Hepatocyte (in vitro differentiated cells): ENCODE measurements at regions not wholly inside any gene's neighbourhood (a gene's known extent, or its start where the extent isn't known, plus 50 kb on each side); places are given as distances from the start of the nearest gene placed in this dataset.

Source experiments
- EZH2 ChIP-seq: fragments of 200-600 bp; sonication (generic); IDR thresholded peaks from 2 replicates; pipeline ENCODE4 v1.6.1; 2016; ENCODE audit warnings: antibody characterized with exemption, mild to moderate bottlenecking, borderline replicate concordance
- TF ChIP-seq, protein P1 (sequence below): fragments of 200-600 bp; sonication (generic); IDR thresholded peaks from 2 replicates; pipeline ENCODE4 v1.5.1; 2016; ENCODE audit warnings: antibody characterized with exemption, mild to moderate bottlenecking; ENCODE audit not compliant: poor library complexity

DNA sequence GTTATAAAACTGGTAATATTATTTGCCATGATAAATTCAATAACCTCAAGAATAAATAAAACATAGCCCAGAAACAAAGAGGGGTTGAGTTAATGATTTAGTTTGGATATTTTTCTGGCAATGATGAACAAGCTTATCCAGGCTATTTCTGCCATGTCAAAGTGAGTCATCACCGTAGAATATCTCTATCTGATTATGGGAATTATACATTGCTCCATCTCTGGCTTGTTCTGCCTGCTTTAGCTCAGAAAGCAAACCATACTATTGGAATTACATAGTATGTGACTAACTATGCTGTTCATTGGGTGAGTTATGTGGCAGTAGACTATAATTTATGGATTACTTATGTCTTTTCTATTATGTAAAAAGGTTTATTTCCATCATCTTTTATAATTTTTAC is 680.1 kb upstream of the AADAT start:
- TF ChIP-seq, protein P1, sequence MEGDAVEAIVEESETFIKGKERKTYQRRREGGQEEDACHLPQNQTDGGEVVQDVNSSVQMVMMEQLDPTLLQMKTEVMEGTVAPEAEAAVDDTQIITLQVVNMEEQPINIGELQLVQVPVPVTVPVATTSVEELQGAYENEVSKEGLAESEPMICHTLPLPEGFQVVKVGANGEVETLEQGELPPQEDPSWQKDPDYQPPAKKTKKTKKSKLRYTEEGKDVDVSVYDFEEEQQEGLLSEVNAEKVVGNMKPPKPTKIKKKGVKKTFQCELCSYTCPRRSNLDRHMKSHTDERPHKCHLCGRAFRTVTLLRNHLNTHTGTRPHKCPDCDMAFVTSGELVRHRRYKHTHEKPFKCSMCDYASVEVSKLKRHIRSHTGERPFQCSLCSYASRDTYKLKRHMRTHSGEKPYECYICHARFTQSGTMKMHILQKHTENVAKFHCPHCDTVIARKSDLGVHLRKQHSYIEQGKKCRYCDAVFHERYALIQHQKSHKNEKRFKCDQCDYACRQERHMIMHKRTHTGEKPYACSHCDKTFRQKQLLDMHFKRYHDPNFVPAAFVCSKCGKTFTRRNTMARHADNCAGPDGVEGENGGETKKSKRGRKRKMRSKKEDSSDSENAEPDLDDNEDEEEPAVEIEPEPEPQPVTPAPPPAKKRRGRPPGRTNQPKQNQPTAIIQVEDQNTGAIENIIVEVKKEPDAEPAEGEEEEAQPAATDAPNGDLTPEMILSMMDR: no peak
- TF ChIP-seq EZH2: no peak
